Neural cell (in vitro differentiated cells): ENCODE measurements at regions not wholly inside any gene's neighbourhood (a gene's known extent, or its start where the extent isn't known, plus 50 kb on each side); places are given as distances from the start of the nearest gene placed in this dataset.

Source experiments
- H2AFZ ChIP-seq: fragments of 200-600, 300-800 bp; sonication (generic), shearing (Covaris generic); 2 replicates; pipeline ENCODE4 v1.6.0; 2014; ENCODE audit warnings: low read depth, mild to moderate bottlenecking, antibody characterized with exemption, low read length, moderate library complexity
- H3F3A ChIP-seq: fragments of 200-600 bp; shearing (Covaris generic); 2 replicates; pipeline ENCODE4 v1.6.1; 2016; ENCODE audit warnings: mild to moderate bottlenecking, moderate library complexity, mixed read lengths, antibody characterized with exemption, low read length; ENCODE audit not compliant: insufficient read depth, poor library complexity, severe bottlenecking
- H3K27ac ChIP-seq: fragments of 200-600, 300-800 bp; sonication (generic), shearing (Covaris generic); 2 replicates; pipeline ENCODE4 v1.5.1; 2014; ENCODE audit warnings: mild to moderate bottlenecking, low read length, moderate library complexity
- H3K27me3 ChIP-seq: fragments of 300-800, 200-600 bp; sonication (generic), shearing (Covaris generic); 2 replicates; pipeline ENCODE4 v1.6.0; 2014; ENCODE audit warnings: mild to moderate bottlenecking, low read depth, low read length, moderate library complexity; ENCODE audit not compliant: insufficient read depth
- H3K36me3 ChIP-seq: fragments of 300-800, 200-600 bp; sonication (generic), shearing (Covaris generic); 2 replicates; pipeline ENCODE4 v1.5.1; 2014; ENCODE audit warnings: mild to moderate bottlenecking, antibody characterized with exemption, low read length, moderate library complexity; ENCODE audit not compliant: insufficient read depth
- H3K4me2 ChIP-seq: fragments of 300-800, 200-600 bp; sonication (generic), shearing (Covaris generic); 2 replicates; pipeline ENCODE4 v1.6.0; 2014; ENCODE audit warnings: mild to moderate bottlenecking, low read length
- H3K4me3 ChIP-seq: fragments of 300-800, 200-600 bp; sonication (generic), shearing (Covaris generic); 2 replicates; pipeline ENCODE4 v1.5.1; 2014; ENCODE audit warnings: mild to moderate bottlenecking, low read length, moderate library complexity
- H3K79me2 ChIP-seq: fragments of 200-600 bp; shearing (Covaris generic); replicated peaks from 2 replicates; pipeline ENCODE4 v1.6.0; 2014; ENCODE audit warnings: mild to moderate bottlenecking, low read length, moderate library complexity; ENCODE audit not compliant: insufficient read depth
- H3K9ac ChIP-seq: fragments of 300-800, 200-600 bp; sonication (generic), shearing (Covaris generic); 2 replicates; pipeline ENCODE4 v1.6.1; 2016; ENCODE audit warnings: mild to moderate bottlenecking, low read length, mixed read lengths
- H3K9me2 ChIP-seq: fragments of 200-600 bp; shearing (Covaris generic); 2 replicates; pipeline ENCODE4 v1.6.1; 2016; ENCODE audit warnings: mild to moderate bottlenecking, low read length, mixed read lengths; ENCODE audit not compliant: insufficient read depth
- H3K9me3 ChIP-seq: fragments of 200-600, 300-800 bp; sonication (generic), shearing (Covaris generic); 2 replicates; pipeline ENCODE4 v1.6.1; 2016; ENCODE audit warnings: mild to moderate bottlenecking, mixed run types, low read length, moderate library complexity, mixed read lengths
- H4K20me1 ChIP-seq: fragments of 200-600 bp; shearing (Covaris generic); 2 replicates; pipeline ENCODE4 v1.6.1; 2016; ENCODE audit warnings: mild to moderate bottlenecking, mixed run types; ENCODE audit not compliant: insufficient read depth
- EP300 ChIP-seq: fragments of 450-650 bp; conservative IDR thresholded peaks from 2 replicates; pipeline ENCODE4 v1.6.1; 2014; ENCODE audit warnings: antibody characterized with exemption, mild to moderate bottlenecking, moderate library complexity; ENCODE audit not compliant: poor library complexity, severe bottlenecking
- EZH2 ChIP-seq: fragments of 200-600, 300-800 bp; shearing (Covaris generic), sonication (generic); IDR thresholded peaks from 2 replicates; pipeline ENCODE4 v1.6.1; 2014; ENCODE audit warnings: antibody characterized with exemption, low read length, borderline replicate concordance, mild to moderate bottlenecking; ENCODE audit not compliant: insufficient read depth, poor library complexity, severe bottlenecking
- MXI1 ChIP-seq: fragments of 450-650 bp; conservative IDR thresholded peaks from 2 replicates; pipeline ENCODE4 v1.6.1; 2014; ENCODE audit warnings: antibody characterized with exemption, mild to moderate bottlenecking; ENCODE audit not compliant: poor library complexity, severe bottlenecking
- POLR2AphosphoS5 ChIP-seq: IDR thresholded peaks from 2 replicates; pipeline ENCODE4 v1.6.1; 2012
- RAD21 ChIP-seq: fragments of 450-650 bp; conservative IDR thresholded peaks from 2 replicates; pipeline ENCODE4 v1.6.1; 2014; ENCODE audit warnings: antibody characterized with exemption, mild to moderate bottlenecking, moderate library complexity
- SMC3 ChIP-seq: fragments of 450-650 bp; conservative IDR thresholded peaks from 2 replicates; pipeline ENCODE4 v1.6.1; 2014; ENCODE audit warnings: antibody characterized with exemption, mild to moderate bottlenecking, moderate library complexity; ENCODE audit not compliant: poor library complexity
- TAF1 ChIP-seq: IDR thresholded peaks from 2 replicates; pipeline ENCODE4 v1.6.1; 2012; ENCODE audit warnings: low read depth
- TF ChIP-seq, protein P1 (sequence below): fragments of 450-650 bp; IDR thresholded peaks from 2 replicates; pipeline ENCODE4 v1.5.1; 2014; ENCODE audit warnings: antibody characterized with exemption, mild to moderate bottlenecking, moderate library complexity; ENCODE audit not compliant: poor library complexity, severe bottlenecking
- TF ChIP-seq, protein P2 (sequence below): IDR thresholded peaks from 2 replicates; pipeline ENCODE4 v1.6.1; 2012; ENCODE audit warnings: borderline replicate concordance

DNA sequence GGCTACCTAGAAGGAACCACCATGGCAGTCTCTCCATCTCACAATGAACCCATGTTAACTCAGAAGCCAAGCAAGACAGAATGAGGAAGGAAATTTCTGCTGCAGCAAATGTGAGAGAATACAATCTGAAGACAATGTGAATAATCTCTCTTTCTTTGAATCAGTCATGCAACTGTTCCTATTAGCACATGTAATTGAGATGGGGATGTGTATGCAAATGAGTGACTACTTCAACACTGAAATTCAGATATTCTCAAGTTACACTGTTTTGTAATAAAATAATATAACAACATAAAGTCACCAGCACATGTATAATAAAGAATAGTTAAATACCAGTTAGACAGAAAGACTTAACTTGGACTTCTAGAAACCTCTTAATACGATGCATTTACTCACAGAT, 1200.6 kb upstream of the PIK3C3 start:
- no peak overlapping the region for H3K27ac ChIP-seq
- no peaks in the 10 kb centered on the region for H3K9me2 ChIP-seq
- TF ChIP-seq, protein P1, sequence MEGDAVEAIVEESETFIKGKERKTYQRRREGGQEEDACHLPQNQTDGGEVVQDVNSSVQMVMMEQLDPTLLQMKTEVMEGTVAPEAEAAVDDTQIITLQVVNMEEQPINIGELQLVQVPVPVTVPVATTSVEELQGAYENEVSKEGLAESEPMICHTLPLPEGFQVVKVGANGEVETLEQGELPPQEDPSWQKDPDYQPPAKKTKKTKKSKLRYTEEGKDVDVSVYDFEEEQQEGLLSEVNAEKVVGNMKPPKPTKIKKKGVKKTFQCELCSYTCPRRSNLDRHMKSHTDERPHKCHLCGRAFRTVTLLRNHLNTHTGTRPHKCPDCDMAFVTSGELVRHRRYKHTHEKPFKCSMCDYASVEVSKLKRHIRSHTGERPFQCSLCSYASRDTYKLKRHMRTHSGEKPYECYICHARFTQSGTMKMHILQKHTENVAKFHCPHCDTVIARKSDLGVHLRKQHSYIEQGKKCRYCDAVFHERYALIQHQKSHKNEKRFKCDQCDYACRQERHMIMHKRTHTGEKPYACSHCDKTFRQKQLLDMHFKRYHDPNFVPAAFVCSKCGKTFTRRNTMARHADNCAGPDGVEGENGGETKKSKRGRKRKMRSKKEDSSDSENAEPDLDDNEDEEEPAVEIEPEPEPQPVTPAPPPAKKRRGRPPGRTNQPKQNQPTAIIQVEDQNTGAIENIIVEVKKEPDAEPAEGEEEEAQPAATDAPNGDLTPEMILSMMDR = no peak
- no peak for TF ChIP-seq EZH2
- TF ChIP-seq, protein P2, sequence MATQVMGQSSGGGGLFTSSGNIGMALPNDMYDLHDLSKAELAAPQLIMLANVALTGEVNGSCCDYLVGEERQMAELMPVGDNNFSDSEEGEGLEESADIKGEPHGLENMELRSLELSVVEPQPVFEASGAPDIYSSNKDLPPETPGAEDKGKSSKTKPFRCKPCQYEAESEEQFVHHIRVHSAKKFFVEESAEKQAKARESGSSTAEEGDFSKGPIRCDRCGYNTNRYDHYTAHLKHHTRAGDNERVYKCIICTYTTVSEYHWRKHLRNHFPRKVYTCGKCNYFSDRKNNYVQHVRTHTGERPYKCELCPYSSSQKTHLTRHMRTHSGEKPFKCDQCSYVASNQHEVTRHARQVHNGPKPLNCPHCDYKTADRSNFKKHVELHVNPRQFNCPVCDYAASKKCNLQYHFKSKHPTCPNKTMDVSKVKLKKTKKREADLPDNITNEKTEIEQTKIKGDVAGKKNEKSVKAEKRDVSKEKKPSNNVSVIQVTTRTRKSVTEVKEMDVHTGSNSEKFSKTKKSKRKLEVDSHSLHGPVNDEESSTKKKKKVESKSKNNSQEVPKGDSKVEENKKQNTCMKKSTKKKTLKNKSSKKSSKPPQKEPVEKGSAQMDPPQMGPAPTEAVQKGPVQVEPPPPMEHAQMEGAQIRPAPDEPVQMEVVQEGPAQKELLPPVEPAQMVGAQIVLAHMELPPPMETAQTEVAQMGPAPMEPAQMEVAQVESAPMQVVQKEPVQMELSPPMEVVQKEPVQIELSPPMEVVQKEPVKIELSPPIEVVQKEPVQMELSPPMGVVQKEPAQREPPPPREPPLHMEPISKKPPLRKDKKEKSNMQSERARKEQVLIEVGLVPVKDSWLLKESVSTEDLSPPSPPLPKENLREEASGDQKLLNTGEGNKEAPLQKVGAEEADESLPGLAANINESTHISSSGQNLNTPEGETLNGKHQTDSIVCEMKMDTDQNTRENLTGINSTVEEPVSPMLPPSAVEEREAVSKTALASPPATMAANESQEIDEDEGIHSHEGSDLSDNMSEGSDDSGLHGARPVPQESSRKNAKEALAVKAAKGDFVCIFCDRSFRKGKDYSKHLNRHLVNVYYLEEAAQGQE = no peak
- TF ChIP-seq MXI1 = no peak
- TF ChIP-seq EP300 = no peak
- TF ChIP-seq TAF1 = no peak
- no peak for TF ChIP-seq RAD21
- TF ChIP-seq POLR2AphosphoS5 = no peak
- TF ChIP-seq SMC3 = no peak
- H3K4me3 ChIP-seq = no peak overlapping the region
- no peaks in the 10 kb centered on the region for H3K36me3 ChIP-seq
- H4K20me1 ChIP-seq = no peaks in the 10 kb centered on the region
- no peaks in the 10 kb centered on the region for H3K79me2 ChIP-seq
- H3K9ac ChIP-seq = no peak overlapping the region
- H2AFZ ChIP-seq = no peak overlapping the region
- H3K4me2 ChIP-seq = no peak overlapping the region
- no peaks in the 10 kb centered on the region for H3K27me3 ChIP-seq
- no peaks in the 10 kb centered on the region for H3F3A ChIP-seq
- H3K9me3 ChIP-seq = no peaks in the 10 kb centered on the region

DNA sequence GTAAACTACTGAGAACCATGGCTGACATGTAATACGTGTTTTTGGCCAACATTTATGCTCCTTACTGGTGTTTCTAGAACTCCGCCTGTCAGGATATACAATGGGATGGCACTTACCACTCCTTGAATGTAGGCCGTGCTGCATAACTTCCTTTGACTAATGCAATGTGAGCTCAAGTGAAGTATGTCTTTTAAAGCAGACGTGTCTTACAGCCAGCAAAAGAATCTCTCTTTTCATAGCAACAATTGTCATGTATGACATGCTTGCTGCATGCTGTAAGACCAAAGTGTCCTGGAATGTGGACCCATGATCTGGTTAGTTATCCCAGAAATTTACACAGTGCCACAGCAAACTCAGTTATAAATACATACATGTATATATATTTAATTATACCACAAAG, 1202.7 kb upstream of the PIK3C3 start:
- Histone ChIP-seq H3K4me2 (no peak overlapping the region), H3K9me2 (no peaks in the 10 kb centered on the region), H3K79me2 (no peaks in the 10 kb centered on the region), H3K36me3 (no peaks in the 10 kb centered on the region), H4K20me1 (no peaks in the 10 kb centered on the region), H3K27ac (no peak overlapping the region), H3K27me3 (no peaks in the 10 kb centered on the region), H3K4me3 (no peak overlapping the region), H3K9me3 (no peaks in the 10 kb centered on the region), H2AFZ (no peak overlapping the region), H3K9ac (no peak overlapping the region), H3F3A (no peaks in the 10 kb centered on the region)
- TF ChIP-seq, protein P2 = no peak
- TF ChIP-seq RAD21 (no peak), MXI1 (no peak), POLR2AphosphoS5 (no peak), EZH2 (no peak), TAF1 (no peak), EP300 (no peak), SMC3 (no peak)
- TF ChIP-seq, protein P1 = no peak
